WTC11 (cell line): ENCODE measurements at regions not wholly inside any gene's neighbourhood (a gene's known extent, or its start where the extent isn't known, plus 50 kb on each side); places are given as distances from the start of the nearest gene placed in this dataset.

Source experiments
- FOXJ3 ChIP-seq: sonication (generic); formaldehyde crosslinking; IDR thresholded peaks from 2 replicates; pipeline ENCODE4 v1.9.0; 2021; ENCODE audit warnings: missing genetic modification reagents, mild to moderate bottlenecking, borderline replicate concordance
- HMGXB4 ChIP-seq: sonication (generic); formaldehyde crosslinking; IDR thresholded peaks from 2 replicates; pipeline ENCODE4 v1.8.1; 2023; ENCODE audit warnings: mild to moderate bottlenecking, moderate library complexity, missing genetic modification reagents
- NFYB ChIP-seq: sonication (generic); formaldehyde crosslinking; conservative IDR thresholded peaks from 2 replicates; pipeline ENCODE4 v1.8.0; 2022; ENCODE audit warnings: low read depth, missing genetic modification reagents
- SP1 ChIP-seq: sonication (generic); formaldehyde crosslinking; conservative IDR thresholded peaks from 2 replicates; pipeline ENCODE4 v1.8.1; 2022; ENCODE audit warnings: missing genetic modification reagents
- ZNF263 ChIP-seq: sonication (generic); formaldehyde crosslinking; IDR thresholded peaks from 2 replicates; pipeline ENCODE4 v1.8.1; 2022; ENCODE audit warnings: low read depth, mild to moderate bottlenecking, moderate library complexity, missing genetic modification reagents
- TF ChIP-seq, protein P1 (sequence below): fragments of 200-600 bp; IDR thresholded peaks from 2 replicates; pipeline ENCODE4 v1.8.0; 2022; ENCODE audit warnings: antibody characterized with exemption
- TF ChIP-seq, protein P2 (sequence below): sonication (generic); formaldehyde crosslinking; IDR thresholded peaks from 2 replicates; pipeline ENCODE4 v1.8.0; 2022; ENCODE audit warnings: mild to moderate bottlenecking, missing genetic modification reagents
- TF ChIP-seq, protein P3 (sequence below): sonication (generic); formaldehyde crosslinking; IDR thresholded peaks from 2 replicates; pipeline ENCODE4 v1.8.0; 2022; ENCODE audit warnings: mild to moderate bottlenecking, missing genetic modification reagents
- TF ChIP-seq, protein P4 (sequence below): sonication (generic); formaldehyde crosslinking; conservative IDR thresholded peaks from 2 replicates; pipeline ENCODE4 v1.8.1; 2022; ENCODE audit warnings: mild to moderate bottlenecking, missing genetic modification reagents

DNA sequence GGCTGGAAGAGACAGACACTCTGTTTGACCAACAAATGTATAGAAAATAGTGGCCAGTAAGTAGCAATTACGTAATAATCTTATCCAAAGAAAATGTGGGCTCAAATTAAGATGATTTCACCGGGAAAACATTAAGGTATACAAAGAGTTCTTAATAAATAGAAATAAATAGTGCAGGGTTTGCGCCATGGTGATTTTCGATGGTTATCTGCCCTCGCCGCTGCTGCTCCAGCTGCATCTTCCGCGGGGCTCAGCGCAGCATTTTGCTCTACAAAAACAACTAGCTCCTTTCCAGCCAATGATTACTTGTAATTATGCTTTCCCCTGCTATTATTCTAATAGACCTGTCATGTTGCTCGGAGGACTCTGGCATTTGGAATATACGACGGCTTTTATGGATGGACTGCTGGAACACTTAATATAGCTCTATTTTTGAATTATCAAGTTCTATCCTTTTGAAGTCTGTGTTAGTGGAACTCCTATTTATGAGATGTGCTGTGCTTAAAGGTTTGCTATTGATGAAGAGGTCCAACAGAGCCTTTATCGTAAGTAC lies 103.8 kb downstream of the BUB3 start:
- TF ChIP-seq, protein P1, sequence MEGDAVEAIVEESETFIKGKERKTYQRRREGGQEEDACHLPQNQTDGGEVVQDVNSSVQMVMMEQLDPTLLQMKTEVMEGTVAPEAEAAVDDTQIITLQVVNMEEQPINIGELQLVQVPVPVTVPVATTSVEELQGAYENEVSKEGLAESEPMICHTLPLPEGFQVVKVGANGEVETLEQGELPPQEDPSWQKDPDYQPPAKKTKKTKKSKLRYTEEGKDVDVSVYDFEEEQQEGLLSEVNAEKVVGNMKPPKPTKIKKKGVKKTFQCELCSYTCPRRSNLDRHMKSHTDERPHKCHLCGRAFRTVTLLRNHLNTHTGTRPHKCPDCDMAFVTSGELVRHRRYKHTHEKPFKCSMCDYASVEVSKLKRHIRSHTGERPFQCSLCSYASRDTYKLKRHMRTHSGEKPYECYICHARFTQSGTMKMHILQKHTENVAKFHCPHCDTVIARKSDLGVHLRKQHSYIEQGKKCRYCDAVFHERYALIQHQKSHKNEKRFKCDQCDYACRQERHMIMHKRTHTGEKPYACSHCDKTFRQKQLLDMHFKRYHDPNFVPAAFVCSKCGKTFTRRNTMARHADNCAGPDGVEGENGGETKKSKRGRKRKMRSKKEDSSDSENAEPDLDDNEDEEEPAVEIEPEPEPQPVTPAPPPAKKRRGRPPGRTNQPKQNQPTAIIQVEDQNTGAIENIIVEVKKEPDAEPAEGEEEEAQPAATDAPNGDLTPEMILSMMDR = no peak
- TF ChIP-seq, protein P2, sequence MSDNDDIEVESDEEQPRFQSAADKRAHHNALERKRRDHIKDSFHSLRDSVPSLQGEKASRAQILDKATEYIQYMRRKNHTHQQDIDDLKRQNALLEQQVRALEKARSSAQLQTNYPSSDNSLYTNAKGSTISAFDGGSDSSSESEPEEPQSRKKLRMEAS (CRISPR knock-in tag) = no peak
- no peak for TF ChIP-seq FOXJ3 (CRISPR knock-in tag)
- no peak for TF ChIP-seq HMGXB4
- no peak for TF ChIP-seq SP1 (CRISPR knock-in tag)
- TF ChIP-seq, protein P3, sequence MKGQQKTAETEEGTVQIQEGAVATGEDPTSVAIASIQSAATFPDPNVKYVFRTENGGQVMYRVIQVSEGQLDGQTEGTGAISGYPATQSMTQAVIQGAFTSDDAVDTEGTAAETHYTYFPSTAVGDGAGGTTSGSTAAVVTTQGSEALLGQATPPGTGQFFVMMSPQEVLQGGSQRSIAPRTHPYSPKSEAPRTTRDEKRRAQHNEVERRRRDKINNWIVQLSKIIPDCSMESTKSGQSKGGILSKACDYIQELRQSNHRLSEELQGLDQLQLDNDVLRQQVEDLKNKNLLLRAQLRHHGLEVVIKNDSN = no peak
- TF ChIP-seq ZNF263 (CRISPR knock-in tag) = no peak
- TF ChIP-seq, protein P4, sequence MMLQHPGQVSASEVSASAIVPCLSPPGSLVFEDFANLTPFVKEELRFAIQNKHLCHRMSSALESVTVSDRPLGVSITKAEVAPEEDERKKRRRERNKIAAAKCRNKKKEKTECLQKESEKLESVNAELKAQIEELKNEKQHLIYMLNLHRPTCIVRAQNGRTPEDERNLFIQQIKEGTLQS (CRISPR knock-in tag) = no peak
- TF ChIP-seq NFYB (CRISPR knock-in tag) = no peak
